GM18861 (cell line): ENCODE measurements at regions not wholly inside any gene's neighbourhood (a gene's known extent, or its start where the extent isn't known, plus 50 kb on each side); places are given as distances from the start of the nearest gene placed in this dataset.
"Not testable (repeated sequence)": the region's sequence is repeated elsewhere in the genome, so short reads cannot be mapped to it uniquely, and the experiment has no call there.

Source experiments
- ATAC-seq: cut with Tn5 transposase; IDR thresholded peaks from one replicate; pipeline ENCODE4 v1.9.1; 2021; ENCODE audit not compliant: unreplicated experiment

- ATAC-seq: no peak
Observed at GRCh38 chr7:91457208-91457607, 193.0 kb downstream of the FZD1 start.

DNA sequence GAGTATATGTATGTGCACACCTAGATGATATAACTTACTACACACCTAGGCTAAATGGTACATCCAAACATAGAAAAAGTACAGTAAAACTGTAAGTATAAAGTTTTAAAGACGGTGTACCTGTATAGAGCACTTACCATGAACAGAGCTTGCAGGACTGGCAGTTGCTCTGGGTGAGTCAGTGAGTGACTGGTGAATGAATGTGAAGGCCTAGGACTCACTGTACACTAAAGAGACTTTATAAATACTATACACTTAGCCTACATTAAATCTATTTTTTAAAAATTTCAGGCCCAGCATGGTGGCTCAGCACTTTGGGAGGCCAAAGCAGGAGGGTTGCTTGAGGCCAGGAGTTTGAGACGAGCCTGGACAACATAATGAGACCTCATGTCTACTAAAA lies 195.3 kb downstream of the FZD1 start:
- no peak for ATAC-seq

- ATAC-seq: no peak
Observed at GRCh38 chr7:91462316-91462715, 198.1 kb downstream of the FZD1 start.

GRCh38 chr7:91463330-91463729 lies 199.1 kb downstream of the FZD1 start:
- ATAC-seq: no peak

GRCh38 chr7:91465595-91466061 lies 201.4 kb downstream of the FZD1 start:
- ATAC-seq: no peak

GRCh38 chr7:91468256-91468655 lies 204.0 kb downstream of the FZD1 start:
- ATAC-seq: no peak

DNA sequence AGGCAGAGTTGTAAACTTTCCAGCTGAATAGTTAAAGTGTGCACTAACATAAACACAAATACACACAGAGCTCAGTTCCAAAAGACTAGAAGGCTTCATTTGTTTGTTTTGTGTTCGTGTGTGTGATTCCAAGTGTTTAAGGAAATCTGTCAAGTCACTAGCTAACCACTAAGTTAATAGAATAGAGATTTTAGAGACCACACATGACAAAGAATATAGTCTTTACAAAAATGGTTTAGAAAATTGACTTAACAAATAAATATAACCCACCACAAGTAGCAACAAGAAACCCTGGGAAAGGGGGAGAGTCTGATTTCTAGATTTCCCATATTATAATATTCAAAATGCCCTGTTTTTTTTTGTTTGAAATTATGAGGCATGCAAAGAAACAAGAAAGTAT lies 209.4 kb downstream of the FZD1 start:
- no peak for ATAC-seq

GRCh38 chr7:91474074-91474473 lies 209.8 kb downstream of the FZD1 start:
- ATAC-seq: no peak

- not testable (repeated sequence) for ATAC-seq
Observed at GRCh38 chr7:91480470-91480869, 216.2 kb downstream of the FZD1 start.

- no peak for ATAC-seq
Observed at GRCh38 chr7:91491868-91492267, 227.6 kb downstream of the FZD1 start.

DNA sequence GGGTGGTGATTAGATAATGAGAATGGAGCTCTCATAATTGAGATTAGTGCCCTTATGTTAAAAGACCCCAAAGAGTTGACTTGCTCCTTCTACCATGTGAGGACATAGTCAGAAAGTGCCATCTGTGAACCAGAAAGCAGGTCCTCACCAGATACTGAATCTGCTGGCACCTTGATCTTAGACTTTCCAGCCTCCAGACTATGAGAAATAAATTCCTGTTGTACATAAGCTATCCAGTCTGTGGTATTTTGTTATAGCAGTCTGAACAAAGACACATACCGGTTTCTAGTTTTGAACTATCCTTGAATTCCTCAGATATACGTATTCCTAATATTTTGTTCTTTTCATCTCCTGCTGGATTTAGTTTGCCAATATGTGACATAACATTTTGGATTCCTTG lies 228.1 kb downstream of the FZD1 start:
- no peak for ATAC-seq

DNA sequence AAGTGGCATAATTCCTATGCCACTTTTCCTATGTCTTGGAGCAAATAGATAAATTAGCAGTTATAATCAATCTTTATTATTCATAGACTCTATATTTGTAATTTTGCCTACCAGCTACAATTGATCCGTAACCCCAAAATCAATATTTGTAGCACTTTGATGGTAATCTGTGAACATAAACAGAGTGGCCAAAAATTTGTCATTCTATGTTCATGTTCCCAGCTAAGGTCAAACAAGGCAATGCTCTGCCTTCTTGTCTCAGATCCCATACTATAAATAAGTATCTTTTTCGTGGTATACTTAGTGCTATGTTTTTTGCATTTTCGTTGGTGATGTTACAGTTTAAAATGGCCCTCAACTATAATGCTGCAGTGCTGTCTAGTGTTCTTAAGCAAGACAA lies 228.5 kb downstream of the FZD1 start:
- no peak for ATAC-seq

- no peak for ATAC-seq
Observed at GRCh38 chr7:91494450-91494849, 230.2 kb downstream of the FZD1 start.

DNA sequence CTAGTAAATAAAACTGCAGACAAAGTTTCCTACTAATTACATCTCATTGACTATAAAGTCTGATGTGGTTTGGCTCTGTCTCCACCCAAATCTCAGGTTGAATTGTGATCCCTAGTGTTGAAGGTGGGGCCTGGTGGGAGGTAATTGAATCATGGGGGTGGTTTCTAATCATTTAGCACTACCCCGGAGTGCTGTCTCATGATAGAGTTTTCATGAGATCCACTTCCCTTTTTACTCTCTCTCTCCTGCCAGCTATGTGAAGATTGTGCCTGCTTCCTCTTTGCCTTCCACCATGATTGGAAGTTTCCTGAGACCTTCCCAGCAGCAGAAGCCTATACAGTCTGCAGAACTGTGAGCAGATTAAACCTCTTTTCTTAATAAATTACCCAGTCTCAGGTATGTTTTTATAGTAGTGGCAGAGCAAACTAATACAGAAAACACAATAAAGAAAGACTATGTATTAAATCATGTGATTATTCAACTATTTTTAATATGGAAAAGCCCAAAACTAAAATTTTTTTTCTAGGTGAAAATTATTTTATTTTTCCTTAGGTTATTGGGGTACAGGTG lies 232.1 kb downstream of the FZD1 start:
- ATAC-seq: no peak

DNA sequence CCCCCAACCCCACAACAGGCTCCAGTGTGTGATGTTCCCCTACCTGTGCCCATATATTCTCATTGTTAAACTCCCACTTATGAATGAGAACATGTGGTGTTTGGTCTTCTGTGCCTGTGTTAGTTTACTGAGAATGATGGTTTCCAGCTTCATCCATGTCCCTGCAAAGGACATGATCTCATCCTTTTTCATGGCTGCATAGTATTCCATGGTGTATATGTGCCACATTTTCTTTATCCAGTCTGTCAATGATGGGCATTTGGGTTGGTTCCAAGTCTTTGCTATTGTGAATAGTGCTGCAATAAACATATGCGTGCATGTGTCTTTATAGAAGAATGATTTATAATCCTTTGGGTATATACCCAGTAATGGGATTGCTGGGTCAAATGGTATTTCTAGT lies 233.0 kb downstream of the FZD1 start:
- ATAC-seq: not testable (repeated sequence)

DNA sequence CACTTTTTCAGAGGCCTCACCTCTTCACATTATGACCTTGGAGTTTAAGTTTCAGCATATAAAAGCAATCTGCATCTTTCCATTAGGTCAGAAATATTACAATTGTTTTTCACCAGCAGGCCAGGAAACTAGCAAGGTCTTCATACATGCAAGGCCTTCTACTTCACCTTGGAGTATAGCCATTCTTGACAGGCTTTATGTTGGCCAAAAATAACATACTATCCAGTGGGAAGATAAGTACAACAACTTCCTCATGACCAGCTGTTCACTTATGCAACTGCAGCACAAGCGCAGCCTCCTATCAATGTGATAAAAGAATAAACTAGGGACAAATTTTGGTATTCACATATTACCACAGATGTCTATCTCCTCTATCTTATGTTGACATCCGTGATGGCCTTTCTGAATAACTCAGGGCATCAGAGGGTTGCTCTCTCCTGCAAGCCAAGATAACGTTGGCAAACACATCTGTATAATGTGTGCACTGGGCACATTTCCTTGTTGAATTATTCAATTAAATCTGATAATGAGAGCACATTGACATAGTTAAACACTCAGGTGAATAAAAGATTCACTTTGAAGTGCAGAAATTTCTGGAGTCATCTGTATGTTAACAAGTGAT lies 239.8 kb downstream of the FZD1 start:
- no peak for ATAC-seq

DNA sequence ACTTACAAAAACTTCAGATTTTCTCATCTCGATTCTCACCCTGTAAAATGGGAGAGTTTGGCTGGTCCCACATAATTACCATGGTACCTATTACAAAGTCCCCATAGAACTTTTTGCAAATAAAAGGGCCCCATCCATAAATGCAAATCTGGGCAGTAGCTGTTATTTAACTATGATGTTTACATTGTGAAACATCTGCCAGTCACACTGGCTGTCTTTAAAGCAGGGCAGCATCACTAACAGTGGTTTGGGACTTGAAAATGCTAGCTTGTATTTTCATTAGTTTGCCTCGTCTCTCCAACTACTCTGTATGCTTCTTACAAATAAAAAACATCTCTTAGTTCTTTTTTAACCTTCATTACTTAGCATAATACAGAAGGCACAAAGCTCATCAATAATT lies 240.7 kb downstream of the FZD1 start:
- ATAC-seq: no peak

- ATAC-seq: not testable (repeated sequence)
Observed at GRCh38 chr7:91506966-91507365, 242.7 kb downstream of the FZD1 start.

- not testable (repeated sequence) for ATAC-seq
Observed at GRCh38 chr7:91511861-91512260, 247.6 kb downstream of the FZD1 start.

GRCh38 chr7:91512958-91513357 lies 248.7 kb downstream of the FZD1 start:
- no peak for ATAC-seq

- no peak for ATAC-seq
Observed at GRCh38 chr7:91514591-91514990, 250.4 kb downstream of the FZD1 start.

DNA sequence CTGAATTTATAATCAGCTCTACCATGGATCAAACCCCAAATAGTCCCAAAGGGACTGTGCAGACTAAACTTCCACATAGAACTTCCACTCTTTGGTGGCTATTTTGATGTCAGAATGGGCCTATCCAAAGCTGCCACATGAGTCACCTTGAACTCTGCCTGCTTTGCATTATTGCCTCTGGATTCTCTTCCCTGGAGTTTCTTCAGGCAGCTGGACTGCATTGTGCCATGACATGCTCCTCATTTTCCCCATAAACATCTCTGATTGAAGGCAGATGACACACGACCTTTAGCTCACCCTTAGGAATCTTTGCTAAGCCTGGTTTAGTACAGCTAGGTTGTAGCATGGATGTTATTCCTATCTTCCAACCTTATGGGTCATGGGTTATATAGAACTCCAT lies 251.7 kb downstream of the FZD1 start:
- ATAC-seq: no peak

- ATAC-seq: no peak
Observed at GRCh38 chr7:91517201-91517785, 253.1 kb downstream of the FZD1 start.
